Lower lobe of right lung (tissue), 2 donors: ENCODE measurements at regions not wholly inside any gene's neighbourhood (a gene's known extent, or its start where the extent isn't known, plus 50 kb on each side); places are given as distances from the start of the nearest gene placed in this dataset.

Experiments
- ATAC-seq, 2 donors: fragments of 200-7000 bp; cut with Tn5 transposase; one replicate each; pipeline ENCODE4 v1.9.1; 2020 to 2022; ENCODE audit warnings: mild to moderate bottlenecking in 2 of 2, moderate library complexity in 2 of 2
- DNase-seq: peaks from one replicate; pipeline ENCODE4 v3.0.0-alpha.2; 2020
- H3K27ac ChIP-seq: fragments of 200-600 bp; one replicate; pipeline ENCODE4 v1.8.0; 2022
- H3K27me3 ChIP-seq: fragments of 200-600 bp; one replicate; pipeline ENCODE4 v1.8.0; 2022; ENCODE audit warnings: low read depth
- H3K36me3 ChIP-seq: fragments of 200-600 bp; one replicate; pipeline ENCODE4 v1.8.0; 2022; ENCODE audit warnings: mild to moderate bottlenecking
- H3K4me1 ChIP-seq: fragments of 200-600 bp; one replicate; pipeline ENCODE4 v1.8.0; 2022
- H3K4me3 ChIP-seq: fragments of 200-600 bp; one replicate; pipeline ENCODE4 v1.8.0; 2022; ENCODE audit warnings: mild to moderate bottlenecking
- H3K9me3 ChIP-seq: fragments of 200-600 bp; one replicate; pipeline ENCODE4 v1.8.0; 2022
- intact Hi-C: fragments of 100-400 bp; cut with DNase I; formaldehyde crosslinking; loops from one replicate; pipeline ENCODE4 v1.11.0; 2022
- TF ChIP-seq, protein P1 (sequence below): fragments of 200-600 bp; IDR thresholded peaks from one replicate; pipeline ENCODE4 v1.8.0; 2022; ENCODE audit warnings: antibody characterized with exemption, mild to moderate bottlenecking
- donor health status: DM: no; HTN: yes; CAD: no; lungs with severe emphysema.

DNA sequence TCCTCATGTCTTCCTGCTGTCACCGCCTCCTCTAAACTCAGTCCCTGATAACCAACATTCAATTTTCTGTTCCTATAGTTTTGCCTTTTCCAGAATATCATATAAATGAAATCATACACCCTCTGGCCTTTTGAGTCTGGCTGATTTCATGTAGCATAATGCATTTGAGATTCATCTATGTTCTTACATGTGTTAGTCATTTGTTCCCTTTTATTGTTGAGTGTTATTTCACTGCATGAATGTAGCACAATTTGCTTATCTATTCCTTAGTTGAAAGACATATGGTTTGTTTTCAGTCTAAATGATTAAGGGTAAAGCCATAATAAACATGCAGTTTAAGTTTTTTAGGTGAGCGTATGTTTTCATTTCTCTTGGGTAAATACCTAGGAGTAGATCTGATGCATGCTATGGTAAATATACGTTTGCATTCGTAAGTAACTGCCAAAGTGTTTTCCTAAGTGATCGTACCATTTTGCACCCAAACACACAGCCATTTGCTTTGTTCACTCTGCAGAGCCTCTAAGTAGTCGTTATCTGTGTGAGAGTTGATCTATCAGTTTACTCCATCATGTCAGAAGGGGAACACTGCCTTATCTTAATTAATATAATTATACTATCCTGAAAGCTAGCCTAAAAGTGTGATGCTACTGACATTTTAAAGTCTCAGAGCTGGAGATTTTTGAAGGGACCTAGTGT lies 460.8 kb downstream of the DMAC1 start:
- H3K36me3 ChIP-seq: no peaks in the 10 kb centered on the region
- DNase-seq (no peak), ATAC-seq (no peak)
- no peaks in the 10 kb centered on the region for H3K4me1 ChIP-seq
- H3K4me3 ChIP-seq: no peak overlapping the region
- H3K27ac ChIP-seq: no peak overlapping the region
- H3K27me3 ChIP-seq: no peaks in the 10 kb centered on the region
- intact Hi-C loops: no loop called here
- H3K9me3 ChIP-seq: no peaks in the 10 kb centered on the region
- TF ChIP-seq, protein P1, sequence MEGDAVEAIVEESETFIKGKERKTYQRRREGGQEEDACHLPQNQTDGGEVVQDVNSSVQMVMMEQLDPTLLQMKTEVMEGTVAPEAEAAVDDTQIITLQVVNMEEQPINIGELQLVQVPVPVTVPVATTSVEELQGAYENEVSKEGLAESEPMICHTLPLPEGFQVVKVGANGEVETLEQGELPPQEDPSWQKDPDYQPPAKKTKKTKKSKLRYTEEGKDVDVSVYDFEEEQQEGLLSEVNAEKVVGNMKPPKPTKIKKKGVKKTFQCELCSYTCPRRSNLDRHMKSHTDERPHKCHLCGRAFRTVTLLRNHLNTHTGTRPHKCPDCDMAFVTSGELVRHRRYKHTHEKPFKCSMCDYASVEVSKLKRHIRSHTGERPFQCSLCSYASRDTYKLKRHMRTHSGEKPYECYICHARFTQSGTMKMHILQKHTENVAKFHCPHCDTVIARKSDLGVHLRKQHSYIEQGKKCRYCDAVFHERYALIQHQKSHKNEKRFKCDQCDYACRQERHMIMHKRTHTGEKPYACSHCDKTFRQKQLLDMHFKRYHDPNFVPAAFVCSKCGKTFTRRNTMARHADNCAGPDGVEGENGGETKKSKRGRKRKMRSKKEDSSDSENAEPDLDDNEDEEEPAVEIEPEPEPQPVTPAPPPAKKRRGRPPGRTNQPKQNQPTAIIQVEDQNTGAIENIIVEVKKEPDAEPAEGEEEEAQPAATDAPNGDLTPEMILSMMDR: no peak

DNA sequence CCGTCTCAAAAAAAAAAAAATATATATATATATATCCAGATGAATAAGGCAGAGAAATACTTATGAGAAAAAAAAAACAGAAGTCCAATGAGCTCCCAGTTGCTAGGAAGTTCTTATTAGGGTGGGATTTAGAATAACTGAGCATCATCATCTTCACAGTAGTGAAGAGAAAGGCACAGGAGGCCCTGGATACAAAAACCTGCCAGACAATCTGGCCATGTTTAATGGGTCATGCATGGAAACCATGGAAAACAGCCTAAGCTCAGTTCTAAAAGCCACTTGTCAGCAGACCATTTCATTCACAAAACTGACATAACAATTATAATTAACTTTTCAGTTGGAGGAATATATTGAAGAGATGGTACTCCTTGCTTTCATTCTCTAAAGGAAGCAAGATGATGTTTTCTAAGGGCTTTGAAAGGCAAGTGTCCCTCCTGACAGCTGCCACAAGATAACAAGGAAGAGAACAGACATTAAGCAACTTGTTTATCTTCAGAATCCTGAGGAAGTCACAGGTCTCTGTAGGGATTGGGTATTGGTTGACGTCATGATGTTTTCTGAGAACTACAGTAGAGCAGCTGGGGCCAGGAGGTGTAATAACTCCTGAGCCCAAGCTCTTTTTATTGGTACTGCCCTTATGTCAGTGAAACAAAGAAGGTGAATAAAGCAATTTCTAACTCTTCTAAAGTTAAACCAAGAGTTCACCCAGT lies 463.1 kb downstream of the DMAC1 start:
- TF ChIP-seq, protein P1: no peak
- H3K4me1 ChIP-seq: no peaks in the 10 kb centered on the region

DNA sequence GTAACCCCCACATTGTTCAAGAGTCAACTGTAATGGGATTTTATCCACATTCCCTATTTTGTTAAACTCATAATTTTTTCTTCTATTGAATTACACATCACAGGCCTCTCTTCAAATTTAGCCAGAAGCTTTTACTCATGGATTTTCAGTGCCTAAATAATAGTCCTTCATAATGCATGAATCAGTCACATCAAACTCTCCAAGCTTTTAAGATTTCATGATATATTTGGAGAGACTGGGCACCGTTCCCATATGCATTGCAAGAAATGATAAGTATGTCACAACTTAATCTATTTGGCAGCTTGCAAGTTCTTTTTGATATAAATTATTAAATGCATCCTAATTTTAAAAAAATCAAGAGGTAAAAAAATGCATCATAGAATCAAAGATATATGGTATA lies 465.9 kb downstream of the DMAC1 start:
- TF ChIP-seq, protein P1: no peak
- Histone ChIP-seq H3K36me3 (no peaks in the 10 kb centered on the region), H3K4me3 (no peak overlapping the region), H3K4me1 (no peaks in the 10 kb centered on the region), H3K27ac (no peak overlapping the region), H3K9me3 (no peaks in the 10 kb centered on the region), H3K27me3 (no peaks in the 10 kb centered on the region)
- ATAC-seq: no peak
- DNase-seq: no peak
- intact Hi-C loops: no loop called here

More for the DNA sequence above, 463.1 kb downstream of the DMAC1 start:
- Histone ChIP-seq H3K9me3 (no peaks in the 10 kb centered on the region), H3K27ac (no peak overlapping the region), H3K27me3 (no peaks in the 10 kb centered on the region), H3K36me3 (no peaks in the 10 kb centered on the region), H3K4me3 (no peak overlapping the region)
- DNase-seq (no peak), ATAC-seq (peak in 1 of 2 donors; percentile 29)
- intact Hi-C loops: no loop called here

DNA sequence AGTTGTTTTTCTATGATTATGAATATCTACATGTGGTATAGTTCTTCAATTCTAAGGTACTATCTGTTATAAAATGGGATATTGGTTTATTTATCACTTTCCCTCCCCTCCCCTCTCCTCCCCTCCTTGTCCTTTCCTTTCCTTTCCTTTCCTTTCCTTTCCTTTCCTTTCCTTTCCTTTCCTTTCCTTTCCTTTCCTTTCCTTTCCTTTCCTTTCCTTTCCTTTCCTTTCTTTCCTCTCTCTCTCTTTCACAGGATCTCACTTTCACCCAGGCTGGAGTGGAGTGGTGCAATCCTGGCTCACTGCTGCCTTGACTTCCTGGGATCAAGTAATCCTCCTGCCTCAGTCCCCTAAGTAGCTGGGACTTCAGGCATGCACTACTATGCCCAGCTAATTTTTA lies 466.8 kb downstream of the DMAC1 start:
- DNase-seq (no peak), ATAC-seq (no peak)
- TF ChIP-seq, protein P1: no peak
- Histone ChIP-seq H3K4me1 (no peaks in the 10 kb centered on the region), H3K9me3 (no peaks in the 10 kb centered on the region), H3K27me3 (no peaks in the 10 kb centered on the region), H3K4me3 (no peak overlapping the region), H3K36me3 (no peaks in the 10 kb centered on the region), H3K27ac (no peak overlapping the region)
- intact Hi-C loops: no loop called here

DNA sequence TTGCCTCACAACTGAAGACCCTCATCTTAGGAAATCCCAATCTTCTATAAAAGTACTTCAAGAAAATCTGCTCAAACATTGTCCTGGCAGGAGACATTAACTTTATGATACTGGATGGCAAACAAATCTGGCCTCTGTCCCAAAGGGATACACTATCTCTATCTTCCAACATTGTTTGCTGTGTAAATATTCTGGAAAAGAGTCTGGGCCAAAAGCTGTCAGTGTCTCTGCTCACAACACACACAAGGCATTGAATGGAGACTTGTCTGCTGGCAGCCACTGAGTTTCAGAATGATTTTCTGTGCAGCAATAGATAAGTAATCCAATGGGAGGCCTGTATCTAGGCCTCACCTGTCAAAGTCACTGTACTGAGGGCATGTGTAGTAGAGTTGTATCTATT lies 471.1 kb downstream of the DMAC1 start:
- H3K4me3 ChIP-seq: no peak overlapping the region
- TF ChIP-seq, protein P1: no peak
- no peaks in the 10 kb centered on the region for H3K4me1 ChIP-seq
- ATAC-seq (no peak), DNase-seq (no peak)
- no peaks in the 10 kb centered on the region for H3K9me3 ChIP-seq
- intact Hi-C loops: no loop called here
- H3K27ac ChIP-seq: no peak overlapping the region
- H3K36me3 ChIP-seq: no peaks in the 10 kb centered on the region
- no peaks in the 10 kb centered on the region for H3K27me3 ChIP-seq
